Heart left ventricle (tissue), 16 donors: ENCODE measurements at regions not wholly inside any gene's neighbourhood (a gene's known extent, or its start where the extent isn't known, plus 50 kb on each side); places are given as distances from the start of the nearest gene placed in this dataset.

Experiments
- ATAC-seq, 4 donors: fragments of 200-7000 bp; cut with Tn5 transposase; one replicate each; pipeline ENCODE4 v1.9.1; 2020 to 2022; ENCODE audit warnings: moderate library complexity in 4 of 4, mild to moderate bottlenecking in 3 of 4, moderate number of reproducible peaks in 1 of 4
- DNase-seq, 5 donors: peaks; one replicate each; pipeline ENCODE4 v3.0.0-alpha.2; 2020
- H3K27ac ChIP-seq, 12 donors: fragments of 200-600 bp; sonication (generic) in 4 of 12; one replicate each; pipeline versions ENCODE4 v1.5.0 to v1.8.0; 2016 to 2022; ENCODE audit warnings: mild to moderate bottlenecking in 2 of 12
- H3K27me3 ChIP-seq, 9 donors: fragments of 200-600 bp; sonication (generic) in 2 of 9; one replicate each; pipeline versions ENCODE4 v1.5.1 to v1.8.0; 2016 to 2022; ENCODE audit warnings: mild to moderate bottlenecking in 3 of 9
- H3K36me3 ChIP-seq, 9 donors: fragments of 200-600 bp; sonication (generic) in 2 of 9; one replicate each; pipeline versions ENCODE4 v1.5.0 to v1.8.0; 2018 to 2022; ENCODE audit warnings: mild to moderate bottlenecking in 2 of 9
- H3K4me1 ChIP-seq, 12 donors: fragments of 200-600 bp; sonication (generic) in 4 of 12; one replicate each; pipeline versions ENCODE4 v1.5.0 to v1.8.0; 2016 to 2022; ENCODE audit warnings: mild to moderate bottlenecking in 3 of 12
- H3K4me3 ChIP-seq, 12 donors: fragments of 200-600 bp; sonication (generic) in 4 of 12; one replicate each; pipeline versions ENCODE4 v1.5.0 to v1.8.0; 2017 to 2022; ENCODE audit warnings: mild to moderate bottlenecking in 9 of 12, moderate library complexity in 4 of 12
- H3K9me3 ChIP-seq, 12 donors: fragments of 200-600 bp; sonication (generic) in 4 of 12; one replicate each; pipeline versions ENCODE4 v1.5.0 to v1.8.0; 2016 to 2022; ENCODE audit warnings: mild to moderate bottlenecking in 1 of 12
- CTCF ChIP-seq, 12 donors: fragments of 200-600 bp; sonication (generic) in 4 of 12; IDR thresholded peaks; one replicate each; pipeline versions ENCODE4 v1.5.0 to v1.8.0; 2018 to 2022; ENCODE audit warnings: antibody characterized with exemption in 12 of 12, mild to moderate bottlenecking in 5 of 12
- POLR2A ChIP-seq, 2 donors: fragments of 450-650 bp; IDR thresholded peaks; one replicate each; pipeline ENCODE4 v1.6.1; 2017; ENCODE audit warnings: antibody characterized with exemption in 2 of 2, mild to moderate bottlenecking in 2 of 2, moderate library complexity in 2 of 2
- WGBS, 4 donors: extraction: QIAGEN DNeasy Blood & Tissue Kit in 2 of 4; methylation state at CpG; one replicate each; pipeline versions ENCODE4 v1.1.5 to v1.1.7; 2013 to 2018; 5-methylcytosine and 5-hydroxymethylcytosine counted together
- intact Hi-C, 10 donors: fragments of 100-400 bp; cut with DNase I; formaldehyde crosslinking; loops; one replicate each; pipeline versions ENCODE4 v1.11.1 to v1.14.2; 2022
- donor health status: ischemic (EF 13 %, LVEDD 7.1; RV severe dilation, severe dysfunction).
- donor health status: healthy with polysubstance abuse.
- donor health status: DM: no; HTN: yes; CAD: no.
- donor health status: DM: no; HTN: no; CAD: no.
- donor health status: ischemic (EF 25% LVEDD 6.9; RV normal size, moderate dysfunction).
- donor health status: ischemic (EF 25% LVEDD 5.7; RV mildly dilated, moderate dysfunction).
- donor health status: healthy.
- donor health status: DM: yes; HTN: yes; CAD: no.
- donor health status: ischemic (EF 35%, LVEDD 5.7; RV mildly dilated, moderate dysfunction).
- donor health status: nonischemic (EF 11% LVEDD 7.7; RV severe dilation, severe dysfunction).
- donor health status: DM: yes; HTN: yes; CAD: no.
- donor health status: PGD.
- donor health status: ischemic (EF 29% LVEDD 5.4; RV normal size, mild dysfunction).
- donor health status: nonischemic (EF 23%, LVEDD 6.1; RV moderate dilation, normal function).

GRCh38 chr4:36532670-36533379 is 251.4 kb downstream of the DTHD1 start:
- Histone ChIP-seq H3K9me3 (peaks cover 0 to 24% (median 13%) of the 10 kb centered on the region in 12 donors), H3K27ac (no peak overlapping the region), H3K27me3 (no peaks in the 10 kb centered on the region), H3K4me1 (no peaks in the 10 kb centered on the region), H3K4me3 (no peak overlapping the region), H3K36me3 (no peaks in the 10 kb centered on the region)
- 49 to 55% (median 52%) methylated on average over 4 of the region's 4 CpGs for WGBS, 4 donors
- DNase-seq (no peak), ATAC-seq (no peak)
- intact Hi-C loops = no loop called here
- no peak for TF ChIP-seq CTCF (IDR thresholded peaks at IDR 0.05)
- TF ChIP-seq POLR2A (IDR thresholded peaks at IDR 0.05) = no peak

DNA sequence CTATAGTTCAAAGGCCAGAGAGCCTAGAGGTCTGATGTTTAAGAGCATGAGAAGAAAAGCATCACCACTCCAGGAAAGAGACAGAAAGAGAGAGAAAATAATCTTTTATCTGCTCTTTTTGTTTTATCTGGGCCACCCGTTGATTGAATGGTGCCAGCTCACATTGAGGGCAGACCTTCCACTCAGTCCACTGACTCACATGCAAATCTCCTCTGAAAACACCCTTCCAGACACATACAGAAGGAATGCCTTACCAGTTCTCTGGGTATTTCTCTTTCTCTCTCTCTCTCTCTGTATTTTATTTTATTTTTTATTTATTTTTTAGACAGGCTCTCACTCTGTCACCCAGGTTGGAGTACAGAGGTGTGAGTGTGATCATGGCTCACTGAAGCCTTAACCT is 252.5 kb downstream of the DTHD1 start:
- no peak for TF ChIP-seq POLR2A (IDR thresholded peaks at IDR 0.05)
- TF ChIP-seq CTCF (IDR thresholded peaks at IDR 0.05) = no peak
- DNase-seq (no peak), ATAC-seq (no peak)
- H3K36me3 ChIP-seq = no peaks in the 10 kb centered on the region
- no peaks in the 10 kb centered on the region for H3K4me1 ChIP-seq
- H3K27ac ChIP-seq = no peak overlapping the region
- 43 to 69% (median 63%) methylated on average over 1 of the region's 1 CpG for WGBS, 4 donors
- peaks cover 0 to 13% (median 2%) of the 10 kb centered on the region in 12 donors for H3K9me3 ChIP-seq
- intact Hi-C loops = no loop called here
- H3K4me3 ChIP-seq = no peak overlapping the region
- H3K27me3 ChIP-seq = no peaks in the 10 kb centered on the region

- no peaks in the 10 kb centered on the region for H3K36me3 ChIP-seq
Measured at GRCh38 chr4:36547383-36547782, 266.0 kb downstream of the DTHD1 start.

DNA sequence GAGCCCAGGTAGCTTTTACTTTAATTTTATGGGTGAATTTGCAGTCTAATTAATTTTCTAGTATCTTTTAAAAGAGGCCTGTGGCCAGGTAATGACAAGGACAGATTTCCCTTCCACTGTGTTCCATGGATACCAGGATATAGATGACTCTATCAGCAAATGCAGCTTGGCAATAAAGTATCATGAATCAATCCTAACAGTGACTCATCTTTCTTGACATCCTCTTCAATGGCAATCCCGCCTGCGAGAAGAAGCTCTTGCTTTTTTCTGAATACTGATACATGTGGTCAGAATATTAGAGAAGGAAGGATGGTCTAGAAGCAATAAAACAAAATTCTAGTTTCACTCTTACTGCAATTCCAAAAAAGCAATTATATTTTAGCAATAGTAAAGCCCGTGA is 267.8 kb downstream of the DTHD1 start:
- DNase-seq (no peak), ATAC-seq (no peak)
- no peaks in the 10 kb centered on the region for H3K36me3 ChIP-seq
- H3K9me3 ChIP-seq = no peaks in the 10 kb centered on the region
- no peaks in the 10 kb centered on the region for H3K4me1 ChIP-seq
- 78 to 85% (median 80%) methylated on average over 3 of the region's 3 CpGs for WGBS, 4 donors
- TF ChIP-seq CTCF (IDR thresholded peaks at IDR 0.05) = no peak
- no peak for TF ChIP-seq POLR2A (IDR thresholded peaks at IDR 0.05)
- no peaks in the 10 kb centered on the region for H3K27me3 ChIP-seq
- intact Hi-C loops = no loop called here
- H3K27ac ChIP-seq = no peak overlapping the region
- H3K4me3 ChIP-seq = no peak overlapping the region

More at GRCh38 chr4:36547383-36547782, 266.0 kb downstream of the DTHD1 start:
- Histone ChIP-seq H3K9me3 (no peaks in the 10 kb centered on the region), H3K4me3 (no peak overlapping the region), H3K27me3 (no peaks in the 10 kb centered on the region), H3K4me1 (no peaks in the 10 kb centered on the region), H3K27ac (no peak overlapping the region)
- TF ChIP-seq POLR2A (IDR thresholded peaks at IDR 0.05) (no peak), CTCF (IDR thresholded peaks at IDR 0.05) (no peak)
- intact Hi-C loops = no loop called here
- ATAC-seq (no peak), DNase-seq (no peak)
- 81 to 96% (median 91%) methylated on average over 1 of the region's 1 CpG for WGBS, 4 donors
